Effector memory CD8-positive, alpha-beta T cell (primary cell): ENCODE measurements at regions not wholly inside any gene's neighbourhood (a gene's known extent, or its start where the extent isn't known, plus 50 kb on each side); places are given as distances from the start of the nearest gene placed in this dataset.

Experiments
- ATAC-seq: fragments of 150-1000 bp; cut with Tn5 transposase; replicated peaks from 2 replicates; pipeline ENCODE4 v1.10.0; 2021; ENCODE audit warnings: mild to moderate bottlenecking, moderate library complexity
- DNase-seq, 3 experiments: peaks; one replicate each; pipeline ENCODE4 v3.0.0; 2021
- H3K27ac Mint-ChIP-seq, 2 donors: one replicate each; pipeline ENCODE4 v1.8.0; 2022; ENCODE audit warnings: mild to moderate bottlenecking in 2 of 2, mixed read lengths in 2 of 2, moderate library complexity in 2 of 2
- H3K27me3 Mint-ChIP-seq, 2 donors: one replicate each; pipeline ENCODE4 v1.8.0; 2022; ENCODE audit warnings: mixed read lengths in 2 of 2
- H3K36me3 Mint-ChIP-seq: one replicate; pipeline ENCODE4 v1.8.0; 2022; ENCODE audit warnings: mild to moderate bottlenecking, moderate library complexity, mixed read lengths; ENCODE audit not compliant: insufficient read depth
- H3K4me1 Mint-ChIP-seq, 2 donors: one replicate each; pipeline ENCODE4 v1.8.0; 2022; ENCODE audit warnings: low read depth in 2 of 2, mixed read lengths in 2 of 2
- H3K4me3 Mint-ChIP-seq, 2 donors: one replicate each; pipeline ENCODE4 v1.8.0; 2022; ENCODE audit warnings: mild to moderate bottlenecking in 2 of 2, mixed read lengths in 2 of 2, moderate library complexity in 2 of 2
- H3K9me3 Mint-ChIP-seq, 2 donors: one replicate each; pipeline ENCODE4 v1.8.0; 2022; ENCODE audit warnings: mixed read lengths in 2 of 2

DNA sequence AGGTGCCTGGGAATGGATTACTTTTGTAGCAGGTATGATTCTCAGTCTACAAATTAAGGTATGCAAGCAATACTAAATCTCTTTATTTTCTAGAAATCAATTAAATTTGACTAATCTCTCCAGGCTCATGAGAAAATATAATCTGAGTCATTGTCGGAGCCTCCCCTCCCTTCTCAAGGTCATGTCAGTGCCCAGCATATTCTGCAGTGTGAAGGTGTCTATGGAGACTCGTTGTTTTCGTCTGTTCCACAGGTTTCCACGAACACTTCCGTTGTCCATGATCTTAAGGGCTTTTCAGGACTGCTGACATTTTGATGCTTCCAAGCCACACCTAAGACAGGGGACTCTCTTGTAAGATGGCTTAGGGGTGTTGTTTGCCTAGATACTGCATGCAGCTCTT, 56.6 kb upstream of the SCOC start:
- ATAC-seq (no peak), DNase-seq (no peak)
- H3K4me1 Mint-ChIP-seq = no peaks in the 10 kb centered on the region
- no peaks in the 10 kb centered on the region for H3K36me3 Mint-ChIP-seq
- no peaks in the 10 kb centered on the region for H3K9me3 Mint-ChIP-seq
- peaks cover 29 to 45% of the 10 kb centered on the region in 2 donors for H3K27me3 Mint-ChIP-seq
- H3K27ac Mint-ChIP-seq = no peak overlapping the region
- H3K4me3 Mint-ChIP-seq = no peak overlapping the region

DNA sequence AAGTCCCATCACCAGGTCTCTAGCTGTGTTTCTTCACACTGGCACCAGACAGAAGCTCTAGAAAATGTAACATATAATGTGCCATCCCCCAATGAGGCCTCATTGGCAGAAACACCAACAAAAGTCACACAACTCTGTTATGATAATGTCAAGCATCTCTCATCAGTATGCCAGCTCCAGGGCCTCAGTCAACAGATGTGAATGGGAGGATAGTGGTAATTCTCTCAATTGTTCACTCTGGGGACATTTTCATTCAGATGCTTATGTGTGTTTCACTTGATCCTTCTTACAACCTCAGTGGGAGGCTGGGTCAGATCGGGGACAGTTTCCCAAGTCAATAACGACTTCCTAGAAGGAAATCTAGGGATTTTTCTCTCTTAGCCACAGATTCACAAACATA, 57.5 kb upstream of the SCOC start:
- Mint-ChIP-seq H3K27me3 (peaks cover 23 to 49% of the 10 kb centered on the region in 2 donors), H3K36me3 (no peaks in the 10 kb centered on the region), H3K4me3 (no peak overlapping the region), H3K27ac (no peak overlapping the region), H3K9me3 (no peaks in the 10 kb centered on the region), H3K4me1 (no peaks in the 10 kb centered on the region)
- ATAC-seq (no peak), DNase-seq (no peak)

DNA sequence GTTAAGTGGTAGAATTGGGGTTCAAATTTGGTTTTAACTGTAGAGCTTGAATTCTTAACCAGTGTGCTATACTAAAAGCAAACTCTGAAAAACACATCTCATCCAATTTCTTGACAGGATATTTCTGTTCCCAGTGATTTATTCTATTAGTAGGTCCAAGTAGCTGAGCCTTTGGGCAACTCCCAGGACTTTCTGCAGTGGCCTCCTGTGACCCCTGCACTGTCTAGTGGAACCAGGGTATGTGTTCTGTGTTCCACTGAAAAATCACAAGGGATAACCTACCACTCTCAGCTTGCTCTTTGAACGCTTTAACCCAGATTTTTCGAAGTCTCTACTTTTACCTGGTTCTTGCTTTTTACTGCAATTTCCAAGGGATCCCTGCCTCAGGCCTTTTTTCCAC, 58.0 kb upstream of the SCOC start:
- Mint-ChIP-seq H3K27ac (no peak overlapping the region), H3K4me3 (no peak overlapping the region), H3K27me3 (peaks cover 22 to 49% of the 10 kb centered on the region in 2 donors), H3K4me1 (no peaks in the 10 kb centered on the region), H3K36me3 (no peaks in the 10 kb centered on the region), H3K9me3 (no peaks in the 10 kb centered on the region)
- no peak for DNase-seq
- ATAC-seq = no peak

DNA sequence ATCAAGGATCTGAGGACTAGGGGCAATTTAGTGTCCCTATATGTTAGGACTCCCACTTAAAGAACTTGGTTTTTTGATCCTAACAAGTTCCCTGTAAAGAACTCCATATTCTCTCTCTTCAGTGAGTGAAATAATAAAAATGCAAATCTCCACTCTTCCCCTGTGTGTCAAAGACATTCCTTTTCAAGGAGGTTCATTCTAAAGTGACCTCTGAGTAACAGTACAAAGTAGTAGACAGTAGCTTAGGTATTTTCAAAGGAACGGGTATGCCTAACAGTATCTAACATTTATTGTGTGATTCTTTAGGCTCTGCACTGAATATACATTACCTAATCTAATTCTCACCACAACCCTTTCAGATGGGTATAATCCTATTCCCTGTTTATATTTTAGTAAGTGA, 58.4 kb upstream of the SCOC start:
- H3K27me3 Mint-ChIP-seq = peaks cover 20 to 46% of the 10 kb centered on the region in 2 donors
- no peak for ATAC-seq
- DNase-seq = no peak
- H3K9me3 Mint-ChIP-seq = no peaks in the 10 kb centered on the region
- H3K27ac Mint-ChIP-seq = no peak overlapping the region
- H3K4me3 Mint-ChIP-seq = no peak overlapping the region
- no peaks in the 10 kb centered on the region for H3K36me3 Mint-ChIP-seq
- H3K4me1 Mint-ChIP-seq = no peaks in the 10 kb centered on the region

DNA sequence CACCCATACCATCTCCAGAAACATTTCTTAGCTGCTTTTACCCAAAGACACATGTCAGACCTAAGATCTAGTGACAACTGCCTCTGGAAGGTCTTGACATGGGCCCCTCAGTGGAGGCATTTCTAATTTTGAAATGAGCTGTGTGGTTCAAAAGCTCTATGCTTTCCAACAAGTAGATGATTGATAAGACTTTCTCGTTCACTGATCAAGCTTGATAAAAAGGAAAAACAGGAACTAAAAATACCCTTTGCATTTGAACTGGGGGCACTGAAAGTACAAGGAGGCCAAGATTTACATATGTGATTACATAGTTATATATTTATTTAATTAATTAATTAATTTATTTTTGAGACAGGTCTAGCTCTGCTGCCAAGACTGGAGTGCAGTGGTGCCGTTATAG, 61.3 kb upstream of the SCOC start:
- Mint-ChIP-seq H3K9me3 (no peaks in the 10 kb centered on the region), H3K27me3 (peaks cover 18 to 46% of the 10 kb centered on the region in 2 donors), H3K4me1 (no peaks in the 10 kb centered on the region), H3K36me3 (no peaks in the 10 kb centered on the region), H3K4me3 (no peak overlapping the region), H3K27ac (no peak overlapping the region)
- ATAC-seq (no peak), DNase-seq (no peak)

DNA sequence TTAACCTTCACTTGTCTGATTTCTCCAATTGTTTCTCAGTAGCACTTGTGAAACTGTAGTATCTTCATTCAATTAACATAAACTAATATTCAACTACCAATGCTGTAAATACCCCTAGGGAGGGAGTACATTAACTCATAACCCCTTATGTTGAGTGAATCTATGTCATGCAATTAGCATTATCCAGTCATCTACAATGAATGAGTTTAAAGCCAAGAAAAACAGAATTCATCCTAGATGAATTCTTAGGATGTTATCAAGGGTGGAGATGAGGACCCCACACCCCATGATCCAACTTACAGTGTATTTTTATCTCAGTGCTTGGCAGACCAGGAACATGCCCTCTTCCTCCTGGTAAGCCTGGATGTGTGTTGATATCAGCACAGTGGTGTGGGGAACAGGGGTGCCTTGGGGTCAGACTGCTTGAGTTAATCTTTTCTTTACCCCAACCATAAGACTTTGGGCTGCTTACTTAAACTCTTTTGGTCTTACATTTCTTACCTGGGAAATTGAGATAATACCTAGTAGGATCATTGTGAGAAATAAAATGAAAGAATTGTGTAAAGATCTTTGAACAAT, 62.1 kb upstream of the SCOC start:
- Mint-ChIP-seq H3K9me3 (no peaks in the 10 kb centered on the region), H3K4me3 (no peak overlapping the region), H3K36me3 (no peaks in the 10 kb centered on the region), H3K27ac (no peak overlapping the region), H3K27me3 (peaks cover 17 to 39% of the 10 kb centered on the region in 2 donors), H3K4me1 (no peaks in the 10 kb centered on the region)
- DNase-seq (no peak), ATAC-seq (no peak)

DNA sequence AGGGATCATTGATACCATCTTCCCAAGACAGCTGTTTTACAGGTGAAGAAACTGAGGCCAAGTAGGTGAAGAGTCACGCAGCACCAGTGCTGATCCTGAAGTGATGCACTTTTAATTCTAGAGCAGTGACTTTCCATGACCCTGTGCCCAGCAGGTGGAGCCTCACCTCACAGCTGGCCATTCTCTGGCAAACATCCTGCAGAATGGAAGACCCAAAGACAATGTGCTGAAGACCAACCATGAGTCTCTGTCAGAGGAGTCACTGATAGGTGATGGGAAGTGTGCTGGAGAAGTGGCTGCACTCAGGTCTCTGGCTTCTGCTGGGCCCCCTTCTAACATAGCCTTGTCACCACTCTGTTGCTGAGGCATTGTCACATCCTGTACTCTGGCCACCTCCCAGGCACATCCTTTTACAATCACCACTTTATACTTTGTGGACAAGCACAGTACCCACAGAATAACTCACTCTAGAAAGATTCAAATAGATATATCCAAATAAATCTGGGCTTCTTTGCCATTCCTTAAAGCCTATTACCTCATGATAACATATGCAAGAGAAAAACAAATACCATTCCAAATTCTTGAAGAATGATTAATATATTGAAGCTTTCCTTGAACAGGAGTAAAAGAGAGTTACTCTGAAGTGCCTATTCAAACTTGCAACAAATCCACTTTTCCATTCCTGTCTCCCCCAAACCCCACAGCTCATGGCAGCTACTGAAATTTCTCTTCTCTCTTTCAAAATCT, 64.1 kb upstream of the SCOC start:
- Mint-ChIP-seq H3K27ac (no peak overlapping the region), H3K4me1 (no peaks in the 10 kb centered on the region), H3K4me3 (no peak overlapping the region), H3K9me3 (no peaks in the 10 kb centered on the region), H3K36me3 (no peaks in the 10 kb centered on the region), H3K27me3 (peaks cover 14 to 44% of the 10 kb centered on the region in 2 donors)
- DNase-seq (no peak), ATAC-seq (no peak)

- peaks cover 19 to 46% of the 10 kb centered on the region in 2 donors for H3K27me3 Mint-ChIP-seq
- no peak for ATAC-seq
- H3K4me1 Mint-ChIP-seq = no peaks in the 10 kb centered on the region
- H3K36me3 Mint-ChIP-seq = no peaks in the 10 kb centered on the region
- no peaks in the 10 kb centered on the region for H3K9me3 Mint-ChIP-seq
- H3K4me3 Mint-ChIP-seq = no peak overlapping the region
- H3K27ac Mint-ChIP-seq = no peak overlapping the region
- DNase-seq = no peak
Observed at GRCh38 chr4:140308366-140309123, 64.9 kb upstream of the SCOC start.

GRCh38 chr4:140305053-140305452, 68.4 kb upstream of the SCOC start:
- DNase-seq = no peak
- no peak overlapping the region for H3K27ac Mint-ChIP-seq

DNA sequence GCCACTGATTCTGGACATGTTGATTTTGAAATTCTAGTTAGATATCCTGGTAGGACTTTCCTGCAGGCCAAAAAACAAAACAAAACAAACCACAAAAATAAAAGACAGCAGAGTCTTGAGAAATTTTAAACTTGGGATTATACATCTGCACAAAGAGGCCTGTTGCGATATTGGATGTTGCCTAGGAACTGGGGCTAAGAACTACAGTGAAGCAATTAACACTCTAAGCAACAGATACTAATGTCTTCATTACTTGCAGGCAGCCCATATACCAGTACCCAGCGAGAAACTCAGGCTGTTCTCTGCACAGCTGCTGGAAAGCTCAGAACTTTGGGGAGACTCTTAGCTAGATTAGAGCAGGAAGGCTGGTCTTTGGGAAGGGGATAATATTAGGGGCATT, 69.1 kb upstream of the SCOC start:
- ATAC-seq = no peak
- DNase-seq = no peak
- H3K27me3 Mint-ChIP-seq = peaks cover 24 to 44% of the 10 kb centered on the region in 2 donors
- H3K36me3 Mint-ChIP-seq = peaks cover 3% of the 10 kb centered on the region
- no peaks in the 10 kb centered on the region for H3K9me3 Mint-ChIP-seq
- H3K4me3 Mint-ChIP-seq = no peak overlapping the region
- H3K4me1 Mint-ChIP-seq = no peaks in the 10 kb centered on the region
- H3K27ac Mint-ChIP-seq = no peak overlapping the region

More at GRCh38 chr4:140305053-140305452, 68.4 kb upstream of the SCOC start:
- ATAC-seq = no peak
- H3K4me1 Mint-ChIP-seq = no peaks in the 10 kb centered on the region
- no peaks in the 10 kb centered on the region for H3K9me3 Mint-ChIP-seq
- H3K4me3 Mint-ChIP-seq = no peak overlapping the region
- H3K27me3 Mint-ChIP-seq = peaks cover 24 to 44% of the 10 kb centered on the region in 2 donors
- H3K36me3 Mint-ChIP-seq = peaks cover 3% of the 10 kb centered on the region

DNA sequence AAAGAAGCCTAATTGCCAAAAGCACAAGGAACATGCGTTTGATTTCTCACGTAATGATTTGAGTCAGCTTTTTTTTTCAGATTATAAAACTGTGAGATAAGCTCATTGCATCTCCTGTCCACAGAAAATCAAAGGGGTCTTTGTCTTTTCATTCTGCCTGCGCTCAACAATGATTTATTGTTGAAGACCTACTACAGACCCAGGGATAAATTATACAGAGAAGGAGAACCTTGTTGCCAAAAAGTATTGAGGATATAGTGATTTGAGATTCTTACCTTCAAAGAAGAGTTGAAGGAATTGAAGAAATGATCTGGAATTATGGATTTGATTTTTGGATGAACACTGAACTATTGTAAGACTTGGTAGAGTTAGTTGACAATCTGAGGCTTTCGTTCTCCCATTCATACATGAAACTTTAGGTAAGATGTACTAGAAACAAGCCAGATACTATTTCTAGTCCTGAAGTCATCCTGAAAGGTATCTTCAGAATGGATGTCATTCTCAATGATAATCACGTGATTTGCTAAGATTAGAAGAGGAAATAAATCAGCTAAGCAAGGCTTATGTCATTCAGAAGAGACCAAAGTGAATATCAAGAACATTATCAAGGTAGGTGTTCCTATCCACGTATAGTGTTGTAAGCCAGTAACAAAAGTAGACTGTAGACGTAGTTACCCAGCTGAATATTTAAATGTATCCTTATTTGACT, 71.1 kb upstream of the SCOC start:
- Mint-ChIP-seq H3K27ac (no peak overlapping the region), H3K9me3 (no peaks in the 10 kb centered on the region), H3K27me3 (peaks cover 34 to 46% of the 10 kb centered on the region in 2 donors), H3K4me1 (no peaks in the 10 kb centered on the region), H3K36me3 (peaks cover 3% of the 10 kb centered on the region), H3K4me3 (no peak overlapping the region)
- ATAC-seq (no peak), DNase-seq (no peak)

- H3K9me3 Mint-ChIP-seq = no peaks in the 10 kb centered on the region
- no peak for ATAC-seq
- no peak overlapping the region for H3K27ac Mint-ChIP-seq
Observed at GRCh38 chr4:140300271-140300970, 73.0 kb upstream of the SCOC start.

DNA sequence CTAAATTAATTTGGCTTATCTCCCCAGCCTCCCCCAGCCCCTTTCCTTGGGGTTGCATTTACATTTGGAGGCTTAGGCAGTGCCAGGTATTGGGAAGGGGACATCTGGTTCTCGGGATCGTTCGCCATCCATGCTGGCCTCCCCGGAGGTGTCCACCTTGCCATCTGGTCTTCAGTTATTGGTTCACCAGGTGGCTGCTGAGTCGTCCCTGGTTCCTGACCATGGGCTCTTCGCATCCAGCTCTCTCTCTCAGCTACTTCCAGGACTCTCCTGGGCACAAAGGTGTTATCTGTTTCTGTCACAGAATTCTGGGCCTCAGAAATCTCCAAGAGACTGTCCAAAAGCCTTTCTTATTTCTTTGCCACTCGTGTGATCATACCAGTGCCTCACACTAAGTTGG, 75.4 kb upstream of the SCOC start:
- H3K4me3 Mint-ChIP-seq = no peak overlapping the region
- peaks cover 27 to 43% of the 10 kb centered on the region in 2 donors for H3K27me3 Mint-ChIP-seq
- H3K36me3 Mint-ChIP-seq = peaks cover 3% of the 10 kb centered on the region
- no peaks in the 10 kb centered on the region for H3K9me3 Mint-ChIP-seq
- H3K4me1 Mint-ChIP-seq = no peaks in the 10 kb centered on the region
- no peak for ATAC-seq
- no peak for DNase-seq
- peak overlapping the region in 1 of 2 donors; percentile 62 for H3K27ac Mint-ChIP-seq

More at GRCh38 chr4:140300271-140300970, 73.0 kb upstream of the SCOC start:
- peaks cover 28 to 51% of the 10 kb centered on the region in 2 donors for H3K27me3 Mint-ChIP-seq
- no peak overlapping the region for H3K4me3 Mint-ChIP-seq
- H3K36me3 Mint-ChIP-seq = peaks cover 3% of the 10 kb centered on the region
- DNase-seq = no peak
- H3K4me1 Mint-ChIP-seq = no peaks in the 10 kb centered on the region
